HG03139 (cell line): ENCODE measurements at regions not wholly inside any gene's neighbourhood (a gene's known extent, or its start where the extent isn't known, plus 50 kb on each side); places are given as distances from the start of the nearest gene placed in this dataset.

Experiments used
- ATAC-seq: cut with Tn5 transposase; IDR thresholded peaks from one replicate; pipeline ENCODE4 v1.9.1; 2021; ENCODE audit not compliant: unreplicated experiment

- ATAC-seq = no peak
Measured at GRCh38 chr11:122323754-122324421, 207.9 kb upstream of the BLID start.

GRCh38 chr11:122322329-122322728 lies 206.3 kb upstream of the BLID start:
- no peak for ATAC-seq

- ATAC-seq = no peak
Measured at GRCh38 chr11:122320671-122321070, 204.7 kb upstream of the BLID start.

GRCh38 chr11:122319691-122320620 lies 203.9 kb upstream of the BLID start:
- no peak for ATAC-seq

- no peak for ATAC-seq
Measured at GRCh38 chr11:122319085-122319484, 203.1 kb upstream of the BLID start.

GRCh38 chr11:122317305-122317704 lies 201.3 kb upstream of the BLID start:
- no peak for ATAC-seq

- no peak for ATAC-seq
Measured at GRCh38 chr11:122313581-122313980, 197.6 kb upstream of the BLID start.

GRCh38 chr11:122311216-122311755 lies 195.3 kb upstream of the BLID start:
- ATAC-seq = no peak

GRCh38 chr11:122310766-122311165 lies 194.8 kb upstream of the BLID start:
- no peak for ATAC-seq

- ATAC-seq = no peak
Measured at GRCh38 chr11:122309262-122309925, 193.4 kb upstream of the BLID start.

- no peak for ATAC-seq
Measured at GRCh38 chr11:122308226-122308625, 192.2 kb upstream of the BLID start.

- no peak for ATAC-seq
Measured at GRCh38 chr11:122307476-122308035, 191.5 kb upstream of the BLID start.

GRCh38 chr11:122306831-122307391 lies 190.9 kb upstream of the BLID start:
- no peak for ATAC-seq

GRCh38 chr11:122305426-122306320 lies 189.7 kb upstream of the BLID start:
- ATAC-seq = no peak

GRCh38 chr11:122304973-122305372 lies 189.0 kb upstream of the BLID start:
- no peak for ATAC-seq

- no peak for ATAC-seq
Measured at GRCh38 chr11:122304306-122304705, 188.3 kb upstream of the BLID start.

GRCh38 chr11:122294041-122294440 lies 178.0 kb upstream of the BLID start:
- no peak for ATAC-seq

GRCh38 chr11:122293296-122294023 lies 177.4 kb upstream of the BLID start:
- no peak for ATAC-seq

- no peak for ATAC-seq
Measured at GRCh38 chr11:122287401-122287800, 171.4 kb upstream of the BLID start.
